ENCODE measurements at regions not wholly inside any gene's neighbourhood (a gene's known extent, or its start where the extent isn't known, plus 50 kb on each side); places are given as distances from the start of the nearest gene placed in this dataset.

GRCh38 chr5:60369391-60369790 is 330.6 kb downstream of the DEPDC1B start:
- no peak for DNase-seq

- no peak for DNase-seq
Observed at GRCh38 chr5:60368100-60368499, 331.9 kb downstream of the DEPDC1B start.

GRCh38 chr5:60366489-60366888 is 333.5 kb downstream of the DEPDC1B start:
- DNase-seq = no peak

- DNase-seq = no peak
Observed at GRCh38 chr5:60365001-60365400, 335.0 kb downstream of the DEPDC1B start.

GRCh38 chr5:60362158-60362557 is 337.8 kb downstream of the DEPDC1B start:
- DNase-seq = no peak

GRCh38 chr5:60360355-60360754 is 339.6 kb downstream of the DEPDC1B start:
- DNase-seq = no peak

GRCh38 chr5:60357302-60357701 is 342.7 kb downstream of the DEPDC1B start:
- DNase-seq = no peak

- no peak for DNase-seq
Observed at GRCh38 chr5:60356745-60357144, 343.2 kb downstream of the DEPDC1B start.

GRCh38 chr5:60355181-60355580 is 344.8 kb downstream of the DEPDC1B start:
- no peak for DNase-seq

- no peak for DNase-seq
Observed at GRCh38 chr5:60354311-60354710, 345.7 kb downstream of the DEPDC1B start.

- DNase-seq = no peak
Observed at GRCh38 chr5:60352992-60353599, 346.9 kb downstream of the DEPDC1B start.

GRCh38 chr5:60350794-60351193 is 349.2 kb downstream of the DEPDC1B start:
- DNase-seq = no peak

GRCh38 chr5:60349891-60350415 is 350.0 kb downstream of the DEPDC1B start:
- no peak for DNase-seq

- DNase-seq = no peak
Observed at GRCh38 chr5:60346393-60346792, 353.6 kb downstream of the DEPDC1B start.

- no peak for DNase-seq
Observed at GRCh38 chr5:60343102-60343501, 356.9 kb downstream of the DEPDC1B start.

- no peak for DNase-seq
Observed at GRCh38 chr5:60340965-60341471, 358.9 kb downstream of the DEPDC1B start.

GRCh38 chr5:60340326-60340725 is 359.6 kb downstream of the DEPDC1B start:
- no peak for DNase-seq

GRCh38 chr5:60339691-60340201 is 360.2 kb downstream of the DEPDC1B start:
- no peak for DNase-seq

- no peak for DNase-seq
Observed at GRCh38 chr5:60338846-60339245, 361.1 kb downstream of the DEPDC1B start.

GRCh38 chr5:60336491-60336890 is 363.5 kb downstream of the DEPDC1B start:
- no peak for DNase-seq

GRCh38 chr5:60335913-60336312 is 364.1 kb downstream of the DEPDC1B start:
- no peak for DNase-seq

- DNase-seq = no peak
Observed at GRCh38 chr5:60334281-60334713, 365.7 kb downstream of the DEPDC1B start.

GRCh38 chr5:60333005-60333571 is 366.9 kb downstream of the DEPDC1B start:
- no peak for DNase-seq

- DNase-seq = no peak
Observed at GRCh38 chr5:60332244-60333004, 367.5 kb downstream of the DEPDC1B start.

All from activated T-cell treated with anti-CD3 and anti-CD28 coated beads, Interleukin-2, amount 50 U/mL, for 48 hours (primary cell).